Adrenal gland (tissue), 9 donors: ENCODE measurements at regions not wholly inside any gene's neighbourhood (a gene's known extent, or its start where the extent isn't known, plus 50 kb on each side); places are given as distances from the start of the nearest gene placed in this dataset.

ENCODE experiments used
- DNase-seq, 7 donors: peaks; one replicate each; pipeline ENCODE4 v3.0.0-alpha.2; 2019 to 2020
- H3K27ac ChIP-seq, 5 donors: fragments of 200-600 bp; sonication (generic) in 4 of 5; 1 replicate in 3 of 5; 2 replicates in 2 of 5; pipeline versions ENCODE4 v1.5.1 to v1.8.0; 2016 to 2020; ENCODE audit warnings: mild to moderate bottlenecking in 1 of 5
- H3K27me3 ChIP-seq: fragments of 200-600 bp; 2 replicates; pipeline ENCODE4 v1.8.0; 2021
- H3K36me3 ChIP-seq, 2 donors: fragments of 200-600 bp; replicated peaks in 1 of 2; 1 replicate in 1 of 2; 2 replicates in 1 of 2; pipeline versions ENCODE4 v1.5.1 to v1.8.0; 2018 to 2022
- H3K4me1 ChIP-seq, 2 donors: fragments of 200-600 bp; replicated peaks in 1 of 2; 1 replicate in 1 of 2; 2 replicates in 1 of 2; pipeline versions ENCODE4 v1.5.1 to v1.8.0; 2018 to 2021
- H3K4me3 ChIP-seq, 4 donors: fragments of 200-600 bp; sonication (generic) in 3 of 4; one replicate each; pipeline ENCODE4 v1.5.1; 2016 to 2018
- H3K9me3 ChIP-seq, 3 donors: fragments of 200-600 bp; sonication (generic) in 1 of 3; replicated peaks in 1 of 3; 1 replicate in 2 of 3; 2 replicates in 1 of 3; pipeline versions ENCODE4 v1.5.1 to v1.8.0; 2016 to 2021
- POLR2A ChIP-seq, 2 donors: fragments of 450-650 bp; IDR thresholded peaks; one replicate each; pipeline ENCODE4 v1.6.1; 2017; ENCODE audit warnings: antibody characterized with exemption in 2 of 2, mild to moderate bottlenecking in 2 of 2, moderate library complexity in 1 of 2
- WGBS, 4 donors: extraction: QIAGEN DNeasy Blood & Tissue Kit in 2 of 4; methylation state at CpG; one replicate each; pipeline versions ENCODE4 v1.1.5 to v1.1.7; 2013 to 2017; 5-methylcytosine and 5-hydroxymethylcytosine counted together
- intact Hi-C, 2 donors: fragments of 100-400 bp; cut with DNase I; formaldehyde crosslinking; loops; one replicate each; pipeline versions ENCODE4 v1.14.1 to v1.15.0; 2022 to 2023
- TF ChIP-seq, protein P1 (sequence below), 6 experiments: fragments of 450-650 bp in 4 of 6; fragments of 200-600 bp in 2 of 6; sonication (generic) in 1 of 6; IDR thresholded peaks; 1 replicate in 5 of 6; 2 replicates in 1 of 6; pipeline versions ENCODE4 v1.5.1 to v1.8.0; 2016 to 2021; ENCODE audit warnings: antibody characterized with exemption in 6 of 6, mild to moderate bottlenecking in 2 of 6, moderate library complexity in 1 of 6
- donor health status: healthy with polysubstance abuse.
- donor health status: Bipolar disorder and iron deficiency.
- donor health status: DM: yes; HTN: yes; CAD: no.
- donor health status: DM: no; HTN: no; CAD: no.
- donor health status: DM: no; HTN: no; CAD: no.

DNA sequence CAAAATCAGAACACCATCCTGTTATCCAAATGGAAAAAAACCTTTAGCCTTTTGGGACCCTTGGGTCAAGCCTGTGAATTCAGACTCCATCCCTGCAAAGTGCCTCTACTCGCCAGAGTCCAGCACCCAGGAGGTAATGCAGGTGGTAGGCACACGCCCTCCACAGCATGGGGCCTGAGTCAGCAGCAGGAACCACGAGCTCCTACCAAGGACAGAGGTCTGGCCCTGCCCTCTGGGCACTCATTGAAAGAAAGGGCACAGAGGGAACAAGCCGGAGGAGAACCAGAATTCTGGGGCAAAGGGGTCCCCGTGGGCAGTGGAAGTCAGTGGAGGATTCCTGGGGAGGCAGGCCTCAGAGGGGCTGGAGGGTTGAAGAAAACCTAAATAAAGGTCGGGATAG is 438.1 kb downstream of the NPHP4 start:
- TF ChIP-seq, protein P1, sequence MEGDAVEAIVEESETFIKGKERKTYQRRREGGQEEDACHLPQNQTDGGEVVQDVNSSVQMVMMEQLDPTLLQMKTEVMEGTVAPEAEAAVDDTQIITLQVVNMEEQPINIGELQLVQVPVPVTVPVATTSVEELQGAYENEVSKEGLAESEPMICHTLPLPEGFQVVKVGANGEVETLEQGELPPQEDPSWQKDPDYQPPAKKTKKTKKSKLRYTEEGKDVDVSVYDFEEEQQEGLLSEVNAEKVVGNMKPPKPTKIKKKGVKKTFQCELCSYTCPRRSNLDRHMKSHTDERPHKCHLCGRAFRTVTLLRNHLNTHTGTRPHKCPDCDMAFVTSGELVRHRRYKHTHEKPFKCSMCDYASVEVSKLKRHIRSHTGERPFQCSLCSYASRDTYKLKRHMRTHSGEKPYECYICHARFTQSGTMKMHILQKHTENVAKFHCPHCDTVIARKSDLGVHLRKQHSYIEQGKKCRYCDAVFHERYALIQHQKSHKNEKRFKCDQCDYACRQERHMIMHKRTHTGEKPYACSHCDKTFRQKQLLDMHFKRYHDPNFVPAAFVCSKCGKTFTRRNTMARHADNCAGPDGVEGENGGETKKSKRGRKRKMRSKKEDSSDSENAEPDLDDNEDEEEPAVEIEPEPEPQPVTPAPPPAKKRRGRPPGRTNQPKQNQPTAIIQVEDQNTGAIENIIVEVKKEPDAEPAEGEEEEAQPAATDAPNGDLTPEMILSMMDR (IDR thresholded peaks at IDR 0.05) = no peak
- TF ChIP-seq POLR2A (IDR thresholded peaks at IDR 0.05) = no peak
- H3K36me3 ChIP-seq = no peaks in the 10 kb centered on the region
- peaks cover 0 to 8% (median 5%) of the 10 kb centered on the region in 3 donors for H3K9me3 ChIP-seq
- no peak overlapping the region for H3K4me3 ChIP-seq
- H3K4me1 ChIP-seq = no peaks in the 10 kb centered on the region
- intact Hi-C loops = no loop called here
- DNase-seq = no peak
- H3K27me3 ChIP-seq = peaks cover 5% of the 10 kb centered on the region
- WGBS, 4 donors = 58 to 68% (median 63%) methylated on average over 5 to 6 of the region's 6 CpGs
- no peak overlapping the region for H3K27ac ChIP-seq

DNA sequence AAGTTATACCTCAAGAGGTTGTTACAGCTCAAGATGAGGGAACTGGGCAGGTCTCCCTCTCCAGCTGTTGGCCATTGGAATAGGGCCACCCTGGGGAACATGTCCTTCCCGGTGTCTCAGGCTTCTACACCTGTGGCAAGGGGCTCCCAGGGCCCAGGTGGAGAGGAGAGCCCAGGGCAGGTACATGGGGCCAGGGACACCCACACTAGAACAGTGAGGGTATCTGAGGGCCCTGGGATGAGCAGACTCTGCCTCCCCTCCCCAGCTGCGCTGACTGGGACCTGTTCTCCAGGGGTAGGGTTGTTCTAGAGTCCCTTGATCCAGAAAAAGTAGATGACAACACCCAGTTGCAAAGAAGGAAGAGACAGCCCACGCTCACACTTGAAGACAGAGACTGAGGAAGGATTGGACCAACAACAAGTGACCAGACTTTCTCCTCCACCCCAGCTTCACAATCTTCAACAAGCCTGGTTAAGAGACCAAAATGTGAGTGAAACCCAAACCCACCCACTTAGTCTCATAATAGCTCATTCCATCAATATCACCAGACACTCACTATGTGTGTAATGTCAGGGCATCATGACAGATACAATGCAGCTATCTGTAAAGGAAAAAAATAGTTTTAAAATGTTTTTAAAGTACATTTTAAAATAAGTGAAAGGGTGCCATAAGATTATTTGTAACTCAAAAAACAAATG is 439.3 kb downstream of the NPHP4 start:
- intact Hi-C loops = no loop called here
- Histone ChIP-seq H3K36me3 (no peaks in the 10 kb centered on the region), H3K9me3 (no peaks in the 10 kb centered on the region), H3K27ac (no peak overlapping the region), H3K4me1 (no peaks in the 10 kb centered on the region), H3K4me3 (no peak overlapping the region), H3K27me3 (peaks cover 5% of the 10 kb centered on the region)
- 50 to 66% (median 58%) methylated on average over 2 to 3 of the region's 3 CpGs for WGBS, 4 donors
- no peak for TF ChIP-seq POLR2A (IDR thresholded peaks at IDR 0.05)
- TF ChIP-seq, protein P1 (IDR thresholded peaks at IDR 0.05) = no peak
- no peak for DNase-seq

DNA sequence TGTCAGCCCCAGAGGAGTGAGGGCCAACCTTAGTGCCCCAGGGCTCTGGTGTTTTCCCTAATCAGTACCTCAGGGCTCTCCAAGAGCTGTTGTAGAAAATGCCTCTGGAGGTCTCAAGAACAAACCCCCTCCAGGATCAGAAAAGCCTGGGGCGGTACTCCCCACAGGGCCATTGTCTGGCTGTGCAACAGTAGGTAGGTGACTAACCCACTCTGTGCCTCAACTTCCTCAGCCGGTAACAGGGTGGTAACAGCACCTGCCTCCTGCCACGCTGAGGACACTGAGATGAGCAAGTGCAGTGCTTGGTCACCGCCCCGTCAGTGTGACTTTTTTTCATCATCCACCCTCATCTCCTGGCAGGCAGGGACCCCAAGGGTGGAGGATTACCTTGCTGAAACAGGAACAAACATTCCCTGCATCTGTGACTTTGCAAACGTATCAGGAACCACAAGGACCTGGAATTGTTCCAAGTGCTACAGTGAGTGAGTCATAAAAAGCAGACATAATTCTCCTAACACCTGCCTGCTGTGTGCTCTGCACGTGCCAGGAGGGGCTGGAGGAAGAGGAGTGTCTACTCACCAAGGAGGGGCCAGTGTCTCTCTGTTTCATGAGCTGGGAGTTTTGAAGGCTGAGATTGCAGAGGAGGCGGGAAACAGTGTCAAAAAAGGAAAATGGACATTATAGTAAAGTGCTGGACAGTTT is 440.8 kb downstream of the NPHP4 start:
- no peaks in the 10 kb centered on the region for H3K9me3 ChIP-seq
- TF ChIP-seq POLR2A (IDR thresholded peaks at IDR 0.05) = no peak
- TF ChIP-seq, protein P1 (IDR thresholded peaks at IDR 0.05) = no peak
- no peaks in the 10 kb centered on the region for H3K4me1 ChIP-seq
- H3K27ac ChIP-seq = no peak overlapping the region
- intact Hi-C loops = no loop called here
- WGBS, 4 donors = 43 to 60% (median 53%) methylated on average over 7 to 8 of the region's 8 CpGs
- no peak for DNase-seq
- H3K27me3 ChIP-seq = peaks cover 5% of the 10 kb centered on the region
- no peak overlapping the region for H3K4me3 ChIP-seq
- H3K36me3 ChIP-seq = no peaks in the 10 kb centered on the region

DNA sequence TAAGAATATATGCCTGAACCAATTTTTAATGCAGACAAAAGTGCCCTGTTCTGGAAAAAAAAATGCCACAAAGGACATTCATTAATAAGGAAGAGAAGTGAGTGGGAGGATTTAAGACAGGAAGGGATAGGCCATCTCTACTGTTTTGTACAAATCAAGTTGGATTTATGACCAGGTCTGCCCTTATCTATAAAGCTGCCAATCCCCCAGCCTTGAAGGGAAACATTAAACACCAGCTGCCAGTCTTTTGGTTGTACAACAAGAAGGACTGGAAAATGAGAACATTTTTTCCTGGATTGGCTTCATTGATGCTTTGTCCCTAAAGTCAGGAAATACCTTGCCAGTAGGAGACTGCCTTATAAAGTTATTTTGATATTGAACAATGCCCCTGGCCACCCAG is 444.0 kb downstream of the NPHP4 start:
- Histone ChIP-seq H3K9me3 (no peaks in the 10 kb centered on the region), H3K4me3 (no peak overlapping the region), H3K36me3 (no peaks in the 10 kb centered on the region), H3K4me1 (no peaks in the 10 kb centered on the region), H3K27me3 (peaks cover 10% of the 10 kb centered on the region), H3K27ac (no peak overlapping the region)
- DNase-seq = no peak
- intact Hi-C loops = no loop called here
- no peak for TF ChIP-seq POLR2A (IDR thresholded peaks at IDR 0.05)
- TF ChIP-seq, protein P1 (IDR thresholded peaks at IDR 0.05) = no peak
